AG04450 (cell line): ENCODE measurements at regions not wholly inside any gene's neighbourhood (a gene's known extent, or its start where the extent isn't known, plus 50 kb on each side); places are given as distances from the start of the nearest gene placed in this dataset.
"Not testable (repeated sequence)": the region's sequence is repeated elsewhere in the genome, so short reads cannot be mapped to it uniquely, and the experiment has no call there.

ENCODE experiments used
- CTCF ChIA-PET: fragments of 300-600, 350-600 bp; formaldehyde crosslinking; extraction: SDS; loops from one replicate; lab custom pipeline; 2022; ENCODE audit warnings: antibody characterized with exemption, inconsistent platforms; lab: Charles Lee
- POLR2A ChIA-PET: fragments of 350-600 bp; formaldehyde crosslinking; extraction: SDS; loops from one replicate; lab custom pipeline; 2021; ENCODE audit warnings: antibody characterized with exemption, inconsistent platforms; lab: Yijun Ruan, JAX
- DNase-seq: peaks from one replicate; pipeline ENCODE4 v3.0.0-alpha.2; 2011; ENCODE audit warnings: low read depth, low spot score
- H3K27ac ChIP-seq: one replicate; pipeline ENCODE4 v1.5.1; 2012; ENCODE audit warnings: low read depth, low read length, control low read depth
- H3K27me3 ChIP-seq: one replicate; pipeline ENCODE4 v1.6.0; 2012; ENCODE audit warnings: low read length; ENCODE audit not compliant: control insufficient read depth, insufficient read depth
- H3K4me3 ChIP-seq: 2 replicates; pipeline ENCODE4 v1.5.1; 2011; ENCODE audit warnings: mild to moderate bottlenecking, low read depth, low read length, control low read depth
- H3K9me3 ChIP-seq: 2 replicates; pipeline ENCODE4 v1.5.1; 2012; ENCODE audit warnings: low read length; ENCODE audit not compliant: control insufficient read depth, insufficient read depth
- TF ChIP-seq, protein P1 (sequence below): IDR thresholded peaks from 2 replicates; pipeline ENCODE4 v1.5.1; 2011; ENCODE audit warnings: low read depth, low read length, control low read depth, inconsistent platforms

DNA sequence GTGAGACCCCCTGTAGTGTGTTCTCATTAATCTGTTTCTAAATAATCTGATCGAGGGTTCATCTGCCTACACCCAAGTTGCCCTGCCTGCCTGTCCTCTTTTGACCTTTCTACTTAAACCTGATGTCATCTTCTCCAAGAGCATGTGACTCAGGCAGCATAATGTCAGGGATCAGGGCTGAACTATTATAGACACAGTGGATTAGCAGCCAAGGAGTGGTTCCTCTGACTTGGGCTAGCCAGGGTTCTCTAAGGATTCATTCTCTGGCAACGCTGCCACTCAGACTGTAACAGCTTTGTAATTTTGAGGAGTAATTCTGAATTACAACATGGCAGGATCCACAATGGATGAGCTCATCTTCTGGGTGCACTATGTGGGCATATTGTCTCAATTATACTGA lies 124.0 kb downstream of the MDH1 start:
- no peaks in the 10 kb centered on the region; the same call in 1 of the 2 replicates for H3K9me3 ChIP-seq
- H3K27ac ChIP-seq, result no peak overlapping the region
- ChIA-PET POLR2A (interaction anchor here (1.1 kb wide), 1 partner anchor 129 kb away, joined by 3 read pairs; the partner anchor contains the start of gene UGP2), CTCF (interaction anchor here (0.6 to 2.8 kb wide), 3 partner anchors 13 to 149 kb away, joined by 3 to 18 read pairs (median 3); no protein-coding TSS in a partner anchor)
- TF ChIP-seq, protein P1, sequence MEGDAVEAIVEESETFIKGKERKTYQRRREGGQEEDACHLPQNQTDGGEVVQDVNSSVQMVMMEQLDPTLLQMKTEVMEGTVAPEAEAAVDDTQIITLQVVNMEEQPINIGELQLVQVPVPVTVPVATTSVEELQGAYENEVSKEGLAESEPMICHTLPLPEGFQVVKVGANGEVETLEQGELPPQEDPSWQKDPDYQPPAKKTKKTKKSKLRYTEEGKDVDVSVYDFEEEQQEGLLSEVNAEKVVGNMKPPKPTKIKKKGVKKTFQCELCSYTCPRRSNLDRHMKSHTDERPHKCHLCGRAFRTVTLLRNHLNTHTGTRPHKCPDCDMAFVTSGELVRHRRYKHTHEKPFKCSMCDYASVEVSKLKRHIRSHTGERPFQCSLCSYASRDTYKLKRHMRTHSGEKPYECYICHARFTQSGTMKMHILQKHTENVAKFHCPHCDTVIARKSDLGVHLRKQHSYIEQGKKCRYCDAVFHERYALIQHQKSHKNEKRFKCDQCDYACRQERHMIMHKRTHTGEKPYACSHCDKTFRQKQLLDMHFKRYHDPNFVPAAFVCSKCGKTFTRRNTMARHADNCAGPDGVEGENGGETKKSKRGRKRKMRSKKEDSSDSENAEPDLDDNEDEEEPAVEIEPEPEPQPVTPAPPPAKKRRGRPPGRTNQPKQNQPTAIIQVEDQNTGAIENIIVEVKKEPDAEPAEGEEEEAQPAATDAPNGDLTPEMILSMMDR, result no peak
- no peaks in the 10 kb centered on the region for H3K27me3 ChIP-seq
- H3K4me3 ChIP-seq, result no peak overlapping the region
- no peak for DNase-seq

DNA sequence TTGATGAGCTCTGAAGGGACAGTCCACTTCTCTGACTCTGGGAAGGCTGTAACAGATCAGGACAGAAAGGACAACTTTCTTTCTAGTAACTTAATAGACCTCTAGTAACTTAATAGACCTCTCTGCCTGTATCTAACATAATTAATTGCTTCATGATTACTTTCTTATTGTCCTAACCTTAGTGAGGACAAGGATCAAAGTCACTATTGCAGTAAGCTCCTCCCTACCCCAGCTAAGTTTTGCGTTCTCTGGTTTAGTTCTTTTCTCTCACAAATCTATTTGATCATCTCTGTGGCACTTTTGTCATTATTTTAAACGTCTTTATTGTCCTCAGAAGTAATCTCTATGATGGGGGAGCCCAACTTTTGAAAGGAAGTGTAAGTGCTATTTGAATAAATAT lies 125.5 kb upstream of the UGP2 start:
- DNase-seq, result no peak
- Histone ChIP-seq H3K27me3 (no peaks in the 10 kb centered on the region), H3K4me3 (no peak overlapping the region), H3K27ac (no peak overlapping the region), H3K9me3 (no peaks in the 10 kb centered on the region)
- CTCF ChIA-PET, result interaction anchor here (2.0 kb wide), 1 partner anchor 17 kb away, joined by 6 read pairs; no protein-coding TSS in a partner anchor
- POLR2A ChIA-PET, result no interaction called here
- TF ChIP-seq, protein P1, result no peak

DNA sequence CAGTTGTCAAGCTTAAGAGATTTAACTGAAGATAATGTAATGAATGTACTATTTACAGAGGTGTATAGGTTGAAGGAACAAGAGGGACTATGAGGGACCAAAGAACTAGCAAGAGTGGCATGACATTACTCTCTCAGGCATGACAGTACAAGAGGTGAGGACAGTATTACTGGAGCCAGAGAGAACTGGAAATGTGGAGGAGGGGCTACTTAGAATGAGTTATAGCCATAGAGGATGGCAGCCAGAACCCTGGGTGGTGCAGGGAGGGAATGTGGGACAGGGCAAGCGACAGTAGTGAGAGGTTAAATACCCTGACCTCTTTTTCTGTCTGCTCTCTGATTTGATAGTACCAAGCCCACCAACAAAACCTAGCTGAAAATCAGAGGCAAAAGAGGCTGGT lies 122.6 kb upstream of the UGP2 start:
- no peaks in the 10 kb centered on the region for H3K9me3 ChIP-seq
- TF ChIP-seq, protein P1, result no peak
- H3K27me3 ChIP-seq, result no peaks in the 10 kb centered on the region
- no peak overlapping the region for H3K4me3 ChIP-seq
- DNase-seq, result no peak
- ChIA-PET CTCF (no interaction called here), POLR2A (no interaction called here)
- H3K27ac ChIP-seq, result no peak overlapping the region

DNA sequence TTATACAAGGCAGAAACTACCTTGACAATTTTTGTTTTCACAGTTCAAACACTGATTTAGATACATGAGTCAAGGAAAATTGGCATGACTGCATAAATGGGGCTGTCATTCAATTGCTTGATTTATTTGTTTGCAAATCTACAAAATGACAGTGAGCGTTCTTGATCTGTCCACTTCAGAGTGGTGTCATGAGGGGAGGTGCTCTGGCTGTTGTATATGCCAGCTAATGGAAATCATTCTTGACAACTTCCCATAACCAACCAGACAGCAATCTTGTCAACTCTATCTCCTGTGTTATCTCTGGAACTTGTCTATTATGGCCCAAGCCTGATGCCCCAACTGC lies 120.6 kb upstream of the UGP2 start:
- Histone ChIP-seq H3K27ac (no peak overlapping the region), H3K27me3 (no peaks in the 10 kb centered on the region), H3K4me3 (no peak overlapping the region), H3K9me3 (no peaks in the 10 kb centered on the region)
- TF ChIP-seq, protein P1, result no peak
- ChIA-PET POLR2A (no interaction called here), CTCF (no interaction called here)
- no peak for DNase-seq

DNA sequence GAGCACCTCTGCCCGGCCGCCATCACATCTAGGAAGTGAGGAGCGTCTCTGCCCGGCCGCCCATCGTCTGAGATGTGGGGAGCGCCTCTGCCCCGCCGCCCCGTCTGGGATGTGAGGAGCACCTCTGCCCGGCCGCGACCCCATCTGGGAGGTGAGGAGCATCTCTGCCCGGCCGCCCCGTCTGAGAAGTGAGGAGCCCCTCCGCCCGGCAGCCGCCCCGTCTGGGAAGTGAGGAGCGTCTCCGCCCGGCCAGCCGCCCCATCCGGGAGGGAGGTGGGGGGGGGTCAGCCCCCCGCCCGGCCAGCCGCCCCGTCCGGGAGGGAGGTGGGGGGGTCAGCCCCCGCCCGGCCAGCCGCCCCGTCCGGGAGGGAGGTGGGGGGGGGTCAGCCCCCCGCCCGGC lies 119.4 kb upstream of the UGP2 start:
- H3K27me3 ChIP-seq, H3K9me3 ChIP-seq, POLR2A ChIA-PET, DNase-seq, H3K27ac ChIP-seq, CTCF ChIA-PET, H3K4me3 ChIP-seq: not testable (repeated sequence)
